ENCODE measurements at regions not wholly inside any gene's neighbourhood (a gene's known extent, or its start where the extent isn't known, plus 50 kb on each side); places are given as distances from the start of the nearest gene placed in this dataset.

GRCh38 chrX:45747905-45748304 lies 547.2 kb upstream of the DIPK2B start (continued):
- no peak for TF ChIP-seq HMGXB4 (CRISPR knock-in tag; IDR thresholded peaks at IDR 0.05)
- TF ChIP-seq ZNF609 (CRISPR knock-in tag; IDR thresholded peaks at IDR 0.05; ENCODE audit: borderline replicate concordance) = no peak

- intact Hi-C loops (cut with micrococcal nuclease) = no loop called here
- no peak for TF ChIP-seq RNF219 (CRISPR knock-in tag; IDR thresholded peaks at IDR 0.05)
- TF ChIP-seq CLOCK (CRISPR knock-in tag; IDR thresholded peaks at IDR 0.05; ENCODE audit: borderline replicate concordance) = no peak
- no peak for TF ChIP-seq MITF (IDR thresholded peaks at IDR 0.05)
- no peak for TF ChIP-seq COPS2 (conservative IDR thresholded peaks at IDR 0.05)
- TF ChIP-seq ZBTB7A (IDR thresholded peaks at IDR 0.05; ENCODE audit: borderline replicate concordance, control insufficient read depth, low read depth, low read length) = no peak
Observed at GRCh38 chrX:45745479-45745878, 544.8 kb upstream of the DIPK2B start.

More at GRCh38 chrX:45745479-45745878, 544.8 kb upstream of the DIPK2B start:
- Histone ChIP-seq H3K27ac (ENCODE audit: extremely low read depth, low read depth, low read length) (no peak overlapping the region), H3K79me2 (ENCODE audit: control insufficient read depth, insufficient read depth, low read length) (no peaks in the 10 kb centered on the region), H3K9me1 (ENCODE audit: control insufficient read depth, insufficient read depth, low read length) (no peaks in the 10 kb centered on the region), H2AFZ (ENCODE audit: low read depth, low read length) (no peak overlapping the region), H3K4me2 (ENCODE audit: insufficient read depth, low read length) (no peak overlapping the region), H3K27me3 (ENCODE audit: control insufficient read depth in 2 of 2, insufficient read depth in 2 of 2, low read length in 2 of 2) (no peaks in the 10 kb centered on the region), H3K4me3 (no peak overlapping the region), H3K9me3 (replicated peaks; ENCODE audit: control insufficient read depth, insufficient read depth, low read depth, low read length) (no peaks in the 10 kb centered on the region), H3K9ac (ENCODE audit: insufficient read depth in 1 of 2, low read depth in 2 of 2, low read length in 2 of 2) (no peak overlapping the region), H3K36me3 (ENCODE audit: control insufficient read depth, insufficient read depth, low read length) (peaks cover 4% of the 10 kb centered on the region; the same call in 1 of the 3 replicates), H3K4me1 (replicated peaks in 1 of 2; ENCODE audit: control insufficient read depth in 2 of 2, insufficient read depth in 2 of 2, low read length in 2 of 2) (no peaks in the 10 kb centered on the region), H4K20me1 (replicated peaks; ENCODE audit: control insufficient read depth, insufficient read depth, low read length) (no peaks in the 10 kb centered on the region)
- no peak for ATAC-seq
- POLR2A ChIA-PET = interaction anchor here (1.2 kb wide), 1 partner anchor 25 kb away, joined by 4 read pairs; no protein-coding TSS in a partner anchor
- BruUV-seq (replicated peaks) = no TSS peak
- in situ Hi-C loops (cut with MboI) = no loop called here
- no peak for DNase-seq (ENCODE audit: extremely low read depth in 1 of 4, low spot score in 3 of 4)
- CTCF ChIA-PET (ENCODE audit: low intra/inter-chr PET ratio) = no interaction called here
- FAIRE-seq = no peak
